SK-N-SH treated with all-trans-retinoic acid at 6 μM for 48 hours (cell line): ENCODE measurements at regions not wholly inside any gene's neighbourhood (a gene's known extent, or its start where the extent isn't known, plus 50 kb on each side); places are given as distances from the start of the nearest gene placed in this dataset.
"Not testable (repeated sequence)": the region's sequence is repeated elsewhere in the genome, so short reads cannot be mapped to it uniquely, and the experiment has no call there.

Experiments
- ATAC-seq: fragments of 200-7000 bp; cut with Tn5 transposase; 3 replicates; pipeline ENCODE4 v1.9.1; 2020; ENCODE audit warnings: mild to moderate bottlenecking, moderate library complexity
- ARNTL ChIP-seq: fragments of 450-650 bp; formaldehyde crosslinking; IDR thresholded peaks from 2 replicates; pipeline ENCODE4 v1.5.0; 2020; ENCODE audit warnings: low read depth, mild to moderate bottlenecking, moderate library complexity, borderline replicate concordance
- BACH2 ChIP-seq: fragments of 250-450 bp; sonication (Bioruptor Pico); IDR thresholded peaks from 2 replicates; pipeline ENCODE4 v1.9.0; 2021; ENCODE audit warnings: mild to moderate bottlenecking, borderline replicate concordance
- CSDC2 ChIP-seq: fragments of 250-450 bp; sonication (Bioruptor Pico); IDR thresholded peaks from 2 replicates; pipeline ENCODE4 v1.5.0; 2020; ENCODE audit warnings: mild to moderate bottlenecking, moderate library complexity
- ESRRG ChIP-seq: fragments of 250-450 bp; sonication (Bioruptor Pico); IDR thresholded peaks from 2 replicates; pipeline ENCODE4 v1.6.1; 2021; ENCODE audit warnings: mild to moderate bottlenecking
- PPARA ChIP-seq: fragments of 250-450 bp; sonication (Bioruptor Pico); IDR thresholded peaks from 2 replicates; pipeline ENCODE4 v1.5.0; 2020; ENCODE audit warnings: mild to moderate bottlenecking, borderline replicate concordance
- TCF4 ChIP-seq: fragments of 250-450 bp; sonication (Bioruptor Pico); IDR thresholded peaks from 2 replicates; pipeline ENCODE4 v1.8.0; 2021; ENCODE audit warnings: mild to moderate bottlenecking, moderate library complexity, borderline replicate concordance
- ZFP3 ChIP-seq: fragments of 250-450 bp; sonication (Bioruptor Pico); IDR thresholded peaks from 2 replicates; pipeline ENCODE4 v1.5.0; 2020; ENCODE audit warnings: mild to moderate bottlenecking, moderate library complexity
- ZNF8 ChIP-seq: fragments of 450-650 bp; formaldehyde crosslinking; IDR thresholded peaks from 2 replicates; pipeline ENCODE4 v1.5.0; 2020; ENCODE audit warnings: mild to moderate bottlenecking, moderate library complexity
- TF ChIP-seq, protein P1 (sequence below): fragments of 250-450 bp; sonication (Bioruptor Pico); IDR thresholded peaks from 2 replicates; pipeline ENCODE4 v1.8.0; 2021; ENCODE audit warnings: low read depth, mild to moderate bottlenecking, moderate library complexity, borderline replicate concordance

DNA sequence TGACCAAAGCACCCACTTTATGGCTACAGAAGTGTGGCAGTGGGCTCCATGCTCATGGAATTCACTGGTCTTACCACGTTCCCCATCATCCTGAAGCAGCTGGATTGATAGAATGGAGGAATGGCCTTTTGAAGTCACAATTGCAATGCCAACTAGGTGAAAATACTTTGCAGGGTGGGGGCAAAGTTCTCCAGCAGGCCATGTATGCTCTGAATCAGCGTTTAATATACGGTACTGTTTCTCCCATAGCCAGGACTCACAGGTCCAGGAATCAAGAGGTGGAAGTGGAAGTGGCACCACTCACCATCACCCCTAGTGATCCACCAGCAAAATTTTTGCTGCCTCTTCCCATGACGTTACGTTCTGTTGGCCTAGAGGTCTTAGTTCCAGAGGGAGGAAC lies 60.5 kb upstream of the GMDS start:
- ATAC-seq: no peak
- TF ChIP-seq BACH2 (CRISPR knock-in tag) (no peak), TCF4 (no peak)

- not testable (repeated sequence) for ATAC-seq
Observed at GRCh38 chr6:2302482-2302881, 57.1 kb upstream of the GMDS start.

GRCh38 chr6:2296781-2297180 lies 51.4 kb upstream of the GMDS start:
- TF ChIP-seq ARNTL (CRISPR knock-in tag) (no peak), ZFP3 (CRISPR knock-in tag) (no peak), ESRRG (no peak), ZNF8 (no peak), PPARA (CRISPR knock-in tag) (no peak), CSDC2 (CRISPR knock-in tag) (no peak)
- TF ChIP-seq, protein P1, sequence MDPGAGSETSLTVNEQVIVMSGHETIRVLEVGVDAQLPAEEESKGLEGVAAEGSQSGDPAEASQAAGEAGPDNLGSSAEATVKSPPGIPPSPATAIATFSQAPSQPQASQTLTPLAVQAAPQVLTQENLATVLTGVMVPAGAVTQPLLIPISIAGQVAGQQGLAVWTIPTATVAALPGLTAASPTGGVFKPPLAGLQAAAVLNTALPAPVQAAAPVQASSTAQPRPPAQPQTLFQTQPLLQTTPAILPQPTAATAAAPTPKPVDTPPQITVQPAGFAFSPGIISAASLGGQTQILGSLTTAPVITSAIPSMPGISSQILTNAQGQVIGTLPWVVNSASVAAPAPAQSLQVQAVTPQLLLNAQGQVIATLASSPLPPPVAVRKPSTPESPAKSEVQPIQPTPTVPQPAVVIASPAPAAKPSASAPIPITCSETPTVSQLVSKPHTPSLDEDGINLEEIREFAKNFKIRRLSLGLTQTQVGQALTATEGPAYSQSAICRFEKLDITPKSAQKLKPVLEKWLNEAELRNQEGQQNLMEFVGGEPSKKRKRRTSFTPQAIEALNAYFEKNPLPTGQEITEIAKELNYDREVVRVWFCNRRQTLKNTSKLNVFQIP: no peak
- TF ChIP-seq, all 23 proteins: peak for 0
- ATAC-seq: no peak
